ENCODE measurements at regions not wholly inside any gene's neighbourhood (a gene's known extent, or its start where the extent isn't known, plus 50 kb on each side); places are given as distances from the start of the nearest gene placed in this dataset.

DNA sequence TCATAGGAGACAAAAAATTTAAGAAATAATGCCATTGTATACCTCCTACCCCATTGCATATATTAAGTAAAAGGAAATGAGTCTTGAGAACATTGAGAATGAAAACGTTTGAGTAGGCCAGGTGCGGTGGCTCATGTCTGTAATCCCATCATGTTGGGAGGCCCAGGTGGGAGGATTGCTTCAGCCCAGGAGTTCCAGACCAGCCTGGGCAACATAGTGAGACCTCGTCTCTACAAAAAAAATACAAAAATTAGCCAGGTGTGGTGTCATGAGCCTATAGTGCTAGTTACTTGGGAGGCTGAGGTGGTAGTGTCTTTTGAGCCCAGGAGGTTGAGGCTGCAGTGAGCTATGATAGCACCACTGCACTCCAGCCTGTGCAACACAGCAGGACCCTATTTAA, 107.7 kb upstream of the MGAT5 start:
- Histone ChIP-seq H2AFZ (ENCODE audit: low read length) (no peak overlapping the region), H2BK5ac (ENCODE audit: low read depth, low read length) (no peak overlapping the region), H3K23ac (ENCODE audit: insufficient read length) (no peak overlapping the region), H3K14ac (ENCODE audit: insufficient read length) (no peak overlapping the region), H3K9me3 (ENCODE audit: insufficient read depth in 2 of 2, low read depth in 1 of 2, low read length in 1 of 2) (no peaks in the 10 kb centered on the region), H3K4ac (replicated peaks; ENCODE audit: insufficient read length, low read depth, low read length) (no peak overlapping the region), H3K9ac (replicated peaks in 1 of 4; ENCODE audit: extremely low read depth in 1 of 4, low read depth in 3 of 4, low read length in 3 of 4) (no peak overlapping the region), H3K56ac (replicated peaks; ENCODE audit: insufficient read length, low read depth, low read length) (no peak overlapping the region), H3K27me3 (replicated peaks in 1 of 4; ENCODE audit: control insufficient read depth in 3 of 4, extremely low read depth in 1 of 4, insufficient read depth in 3 of 4, low read length in 3 of 4) (no peaks in the 10 kb centered on the region), H3K23me2 (ENCODE audit: low read depth, low read length) (no peaks in the 10 kb centered on the region; the same call in 1 of the 2 replicates), H3K18ac (ENCODE audit: extremely low read depth, low read length) (no peak overlapping the region), H2BK15ac (ENCODE audit: low read length) (no peak overlapping the region), H3K36me3 (ENCODE audit: control insufficient read depth in 2 of 4, insufficient read depth in 4 of 4, low read length in 3 of 4) (no peaks in the 10 kb centered on the region), H2BK20ac (ENCODE audit: low read length) (no peak overlapping the region), H4K20me1 (replicated peaks in 1 of 2; ENCODE audit: control insufficient read depth in 1 of 2, insufficient read depth in 2 of 2, low read length in 2 of 2) (peaks cover 2 to 8% of the 10 kb centered on the region in 2 experiments), H3K4me1 (replicated peaks in 1 of 4; ENCODE audit: control insufficient read depth in 3 of 4, insufficient read depth in 4 of 4, low read length in 3 of 4) (peaks cover 4 to 18% (median 17%) of the 10 kb centered on the region in 4 experiments), H3K4me3 (ENCODE audit: extremely low read depth in 1 of 4, insufficient read depth in 2 of 4, low read depth in 3 of 4, low read length in 4 of 4) (no peak overlapping the region), H4K5ac (ENCODE audit: insufficient read length, low read depth, low read length) (no peak overlapping the region), H3K4me2 (ENCODE audit: insufficient read depth in 1 of 2, low read depth in 2 of 2, low read length in 2 of 2) (no peak overlapping the region), H4K91ac (replicated peaks; ENCODE audit: insufficient read length, low read length) (no peak overlapping the region), H2BK12ac (ENCODE audit: low read depth, low read length) (no peak overlapping the region), H2AK5ac (ENCODE audit: low read depth, low read length) (no peak overlapping the region), H2BK120ac (replicated peaks; ENCODE audit: low read depth, low read length) (no peak overlapping the region), H3K27ac (ENCODE audit: low read depth, low read length) (no peak overlapping the region), H3K79me2 (ENCODE audit: control insufficient read depth in 1 of 2, insufficient read depth in 2 of 2, low read length in 2 of 2) (peaks cover 0 to 75% of the 10 kb centered on the region in 2 experiments; a peak in 2 of 4 replicates), H4K8ac (ENCODE audit: extremely low read depth, insufficient read depth, low read length) (no peak overlapping the region), H3K79me1 (ENCODE audit: low read depth, low read length) (peaks cover 15% of the 10 kb centered on the region; the same call in 1 of the 2 replicates)
- ChIA-PET CTCF (ENCODE audit: partially characterized antibody) (interaction anchor here (0.6 to 1.0 kb wide), 6 partner anchors 16 to 51 kb away, joined by 3 read pairs; no protein-coding TSS in a partner anchor), POLR2A (ENCODE audit: partially characterized antibody) (no interaction called here)
- WGBS, 2 experiments (ENCODE audit: extremely low coverage in 1 of 2, insufficient coverage in 1 of 2, insufficient read length in 1 of 2, insufficient replicate concordance in 2 of 2, low coverage in 1 of 2, low lambda C conversion rate in 2 of 2, missing lambda C conversion rate in 1 of 2) = 78% methylated on average over 3 of the region's 3 CpGs; no CpG with 5 or more reads in 1 of the 2 experiments
- DNase-seq (ENCODE audit: low read depth in 1 of 2, low spot score in 2 of 2) = no peak
- no peak for FAIRE-seq
- no peak for TF ChIP-seq SIRT6 (IDR thresholded peaks at IDR 0.05; ENCODE audit: low read length)
- no peak for TF ChIP-seq CBX8 (IDR thresholded peaks at IDR 0.05; ENCODE audit: borderline replicate concordance, low read depth, low read length)
- TF ChIP-seq ZNF274 (IDR thresholded peaks at IDR 0.05; ENCODE audit: borderline replicate concordance, extremely low read depth, low read length) = no peak

Data from H1 (cell line).